Glutamatergic neuron (in vitro differentiated cells): ENCODE measurements at regions not wholly inside any gene's neighbourhood (a gene's known extent, or its start where the extent isn't known, plus 50 kb on each side); places are given as distances from the start of the nearest gene placed in this dataset.
A peak's percentile ranks its signal among the peaks of the same experiment; 100 is the strongest.

ENCODE experiments used
- DNase-seq: peaks from one replicate; pipeline ENCODE4 v3.0.0; 2022
- H3K27ac Mint-ChIP-seq: one replicate; pipeline ENCODE4 v1.8.0; 2020; ENCODE audit warnings: mild to moderate bottlenecking, mixed read lengths, inconsistent platforms; ENCODE audit not compliant: unreplicated experiment
- H3K27me3 Mint-ChIP-seq: one replicate; pipeline ENCODE4 v1.8.0; 2020; ENCODE audit warnings: mild to moderate bottlenecking, moderate library complexity, mixed read lengths, inconsistent platforms; ENCODE audit not compliant: unreplicated experiment
- H3K36me3 Mint-ChIP-seq: one replicate; pipeline ENCODE4 v1.8.0; 2020; ENCODE audit warnings: mild to moderate bottlenecking, mixed read lengths, inconsistent platforms; ENCODE audit not compliant: unreplicated experiment
- H3K4me1 Mint-ChIP-seq: one replicate; pipeline ENCODE4 v1.8.0; 2020; ENCODE audit warnings: mild to moderate bottlenecking, low read depth, mixed read lengths, inconsistent platforms; ENCODE audit not compliant: unreplicated experiment
- H3K4me3 Mint-ChIP-seq: one replicate; pipeline ENCODE4 v1.8.0; 2020; ENCODE audit warnings: mild to moderate bottlenecking, mixed read lengths, inconsistent platforms; ENCODE audit not compliant: unreplicated experiment
- H3K9me3 Mint-ChIP-seq: one replicate; pipeline ENCODE4 v1.8.0; 2020; ENCODE audit warnings: mild to moderate bottlenecking, moderate library complexity, mixed read lengths, inconsistent platforms; ENCODE audit not compliant: unreplicated experiment
- TF ChIP-seq, protein P1 (sequence below): fragments of 200-600 bp; sonication (generic); IDR thresholded peaks from one replicate; pipeline ENCODE4 v1.5.0; 2021; ENCODE audit not compliant: partially characterized antibody, unreplicated experiment

DNA sequence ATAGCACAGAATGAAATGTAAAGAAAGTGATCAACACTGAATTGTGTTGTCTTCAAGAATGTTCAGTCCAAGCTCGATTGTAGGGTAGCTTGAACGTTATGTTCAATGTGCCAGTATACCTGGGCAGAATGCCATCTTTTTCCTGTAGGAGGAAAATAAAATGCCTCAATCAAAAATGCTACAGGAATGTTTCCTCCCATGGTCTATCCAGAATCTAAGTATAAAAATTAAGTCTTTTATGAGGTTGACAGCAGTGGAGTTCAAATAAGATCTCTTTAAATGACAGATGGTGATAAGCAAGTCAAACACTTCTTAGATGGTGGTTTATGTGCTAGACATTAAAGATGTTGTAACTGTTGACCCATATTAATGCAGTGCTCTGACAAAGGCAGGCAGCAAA is 488.6 kb downstream of the CSNK1G3 start:
- no peak overlapping the region for H3K4me3 Mint-ChIP-seq
- no peak overlapping the region for H3K27ac Mint-ChIP-seq
- no peaks in the 10 kb centered on the region for H3K27me3 Mint-ChIP-seq
- peaks cover 17% of the 10 kb centered on the region for H3K4me1 Mint-ChIP-seq
- no peak for DNase-seq
- H3K9me3 Mint-ChIP-seq: peaks cover 2% of the 10 kb centered on the region
- no peaks in the 10 kb centered on the region for H3K36me3 Mint-ChIP-seq
- TF ChIP-seq, protein P1, sequence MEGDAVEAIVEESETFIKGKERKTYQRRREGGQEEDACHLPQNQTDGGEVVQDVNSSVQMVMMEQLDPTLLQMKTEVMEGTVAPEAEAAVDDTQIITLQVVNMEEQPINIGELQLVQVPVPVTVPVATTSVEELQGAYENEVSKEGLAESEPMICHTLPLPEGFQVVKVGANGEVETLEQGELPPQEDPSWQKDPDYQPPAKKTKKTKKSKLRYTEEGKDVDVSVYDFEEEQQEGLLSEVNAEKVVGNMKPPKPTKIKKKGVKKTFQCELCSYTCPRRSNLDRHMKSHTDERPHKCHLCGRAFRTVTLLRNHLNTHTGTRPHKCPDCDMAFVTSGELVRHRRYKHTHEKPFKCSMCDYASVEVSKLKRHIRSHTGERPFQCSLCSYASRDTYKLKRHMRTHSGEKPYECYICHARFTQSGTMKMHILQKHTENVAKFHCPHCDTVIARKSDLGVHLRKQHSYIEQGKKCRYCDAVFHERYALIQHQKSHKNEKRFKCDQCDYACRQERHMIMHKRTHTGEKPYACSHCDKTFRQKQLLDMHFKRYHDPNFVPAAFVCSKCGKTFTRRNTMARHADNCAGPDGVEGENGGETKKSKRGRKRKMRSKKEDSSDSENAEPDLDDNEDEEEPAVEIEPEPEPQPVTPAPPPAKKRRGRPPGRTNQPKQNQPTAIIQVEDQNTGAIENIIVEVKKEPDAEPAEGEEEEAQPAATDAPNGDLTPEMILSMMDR: no peak

DNA sequence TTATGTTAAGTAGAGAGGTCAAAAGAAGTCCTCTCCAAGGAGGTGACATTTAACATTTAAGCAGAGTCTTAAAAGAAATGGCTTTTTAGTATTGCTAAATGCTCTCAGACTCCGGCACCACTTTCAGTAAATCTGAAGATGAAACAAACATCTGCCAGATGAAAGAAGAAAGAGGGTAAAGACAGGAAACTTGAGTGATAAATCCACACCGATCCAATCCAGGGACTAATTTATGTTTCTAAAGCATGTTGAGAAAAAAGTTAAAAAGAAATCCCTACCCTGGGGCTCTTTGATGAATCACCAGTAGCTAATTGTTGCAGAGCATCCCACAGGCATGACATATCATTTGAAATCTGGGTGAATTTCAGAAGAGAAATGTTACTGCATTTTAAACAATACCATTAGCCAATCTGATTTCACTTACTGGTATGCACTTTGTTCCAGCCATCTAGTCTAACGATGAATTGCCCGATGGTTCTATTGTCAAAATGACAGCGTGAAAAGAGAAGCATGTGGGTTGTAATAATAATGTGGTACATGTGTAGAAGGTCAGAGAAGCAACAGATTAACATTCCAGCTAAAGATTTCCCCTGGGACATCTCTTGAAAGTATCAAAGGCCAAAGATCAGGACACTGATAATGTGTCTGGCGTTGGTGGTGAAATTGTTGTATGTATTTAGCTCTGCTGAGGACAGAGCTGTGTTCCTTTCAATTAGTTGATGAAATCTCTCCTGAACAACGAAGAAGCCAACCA is 485.7 kb downstream of the CSNK1G3 start:
- peak overlapping the region; percentile 5 for H3K4me3 Mint-ChIP-seq
- H3K27ac Mint-ChIP-seq: no peak overlapping the region
- no peaks in the 10 kb centered on the region for H3K27me3 Mint-ChIP-seq
- peaks cover 2% of the 10 kb centered on the region for H3K9me3 Mint-ChIP-seq
- TF ChIP-seq, protein P1: no peak
- DNase-seq: no peak
- peaks cover 17% of the 10 kb centered on the region for H3K4me1 Mint-ChIP-seq
- H3K36me3 Mint-ChIP-seq: no peaks in the 10 kb centered on the region

DNA sequence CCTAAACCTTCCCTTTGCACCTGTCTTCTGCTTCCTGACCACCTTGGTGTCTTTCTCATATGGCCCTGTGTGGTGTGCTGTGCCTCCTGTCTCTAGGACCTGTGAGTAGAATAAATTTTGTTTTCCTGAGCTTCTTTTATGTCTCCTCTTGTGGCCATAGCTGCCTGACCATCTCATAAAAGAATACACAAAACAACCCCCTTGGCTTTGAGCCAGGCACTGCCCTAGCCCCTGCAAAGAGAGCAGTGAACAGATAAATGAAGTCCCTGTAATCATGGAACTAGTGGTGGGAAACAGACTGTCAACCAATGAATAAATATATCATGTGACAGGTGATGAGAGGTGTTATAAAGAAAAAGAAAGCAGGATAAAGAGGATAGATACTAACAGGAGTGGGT is 485.1 kb downstream of the CSNK1G3 start:
- no peaks in the 10 kb centered on the region for H3K36me3 Mint-ChIP-seq
- H3K9me3 Mint-ChIP-seq: peaks cover 2% of the 10 kb centered on the region
- no peak overlapping the region for H3K4me3 Mint-ChIP-seq
- no peak for DNase-seq
- H3K27ac Mint-ChIP-seq: peak overlapping the region; percentile 15
- H3K27me3 Mint-ChIP-seq: no peaks in the 10 kb centered on the region
- TF ChIP-seq, protein P1: no peak
- H3K4me1 Mint-ChIP-seq: peaks cover 17% of the 10 kb centered on the region

DNA sequence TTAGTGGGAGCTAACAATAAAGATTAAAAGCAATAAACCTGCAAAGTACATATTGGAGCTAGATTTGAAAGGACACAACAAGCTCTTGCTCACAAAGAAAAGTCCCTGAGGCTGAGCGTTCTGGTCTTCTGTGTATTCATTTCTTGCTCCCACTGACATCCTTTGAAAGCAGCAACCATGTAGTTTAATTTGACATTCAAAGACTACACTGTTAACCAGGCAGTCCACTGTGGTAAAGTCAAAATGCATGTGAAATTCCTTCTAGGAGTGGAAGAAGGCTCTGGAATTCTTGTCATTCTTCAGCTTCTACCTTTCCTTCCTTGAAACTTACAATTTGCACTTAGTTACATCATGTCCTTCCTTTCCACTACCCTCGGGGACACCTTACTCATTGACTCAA is 480.7 kb downstream of the CSNK1G3 start:
- DNase-seq: no peak
- Mint-ChIP-seq H3K27ac (no peak overlapping the region), H3K36me3 (peaks cover under 1% of the 10 kb centered on the region), H3K4me3 (no peak overlapping the region), H3K4me1 (peaks cover 7% of the 10 kb centered on the region), H3K27me3 (peaks cover 3% of the 10 kb centered on the region), H3K9me3 (peaks cover under 1% of the 10 kb centered on the region)
- TF ChIP-seq, protein P1: no peak

DNA sequence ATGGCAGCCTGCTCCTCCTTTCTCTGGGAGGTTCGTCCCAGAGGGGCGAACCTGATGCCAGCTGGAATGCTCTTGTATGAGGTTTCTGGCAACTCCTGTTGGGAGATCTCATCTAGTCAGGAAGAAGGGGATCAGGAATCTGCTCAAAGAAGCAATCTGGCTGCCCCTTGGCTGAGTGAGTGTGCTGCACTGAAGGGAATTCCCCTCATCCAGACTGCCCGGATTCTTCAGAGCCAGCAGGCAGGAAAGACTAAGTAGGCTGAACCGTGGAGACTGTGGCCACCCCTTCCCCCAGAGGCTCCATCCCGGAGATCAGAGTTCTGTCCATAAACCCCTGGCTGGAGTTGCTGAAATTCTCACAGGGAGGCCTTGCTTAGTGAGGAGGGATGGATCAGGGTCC is 476.0 kb downstream of the CSNK1G3 start:
- Mint-ChIP-seq H3K4me1 (no peaks in the 10 kb centered on the region), H3K27ac (no peak overlapping the region), H3K36me3 (peaks cover 12% of the 10 kb centered on the region), H3K27me3 (peaks cover 4% of the 10 kb centered on the region), H3K9me3 (peaks cover 10% of the 10 kb centered on the region), H3K4me3 (no peak overlapping the region)
- no peak for DNase-seq
- TF ChIP-seq, protein P1: no peak
